Suppressor macrophage (primary cell): ENCODE measurements at regions not wholly inside any gene's neighbourhood (a gene's known extent, or its start where the extent isn't known, plus 50 kb on each side); places are given as distances from the start of the nearest gene placed in this dataset.
A peak's percentile ranks its signal among the peaks of the same experiment; 100 is the strongest.

Experiments used
- DNase-seq, 4 experiments: peaks; one replicate each; pipeline ENCODE4 v3.0.0-alpha.2; 2020 to 2022

GRCh38 chr7:69489533-69489932 is 108.7 kb upstream of the AUTS2 start:
- DNase-seq = no peak

GRCh38 chr7:69498671-69499070 is 99.6 kb upstream of the AUTS2 start:
- no peak for DNase-seq

- DNase-seq = no peak
These were observed 95.9 kb upstream of the AUTS2 start for GRCh38 chr7:69502358-69502757.

GRCh38 chr7:69504733-69505420 is 93.4 kb upstream of the AUTS2 start:
- DNase-seq = no peak

- DNase-seq = no peak
These were observed 89.5 kb upstream of the AUTS2 start for GRCh38 chr7:69508736-69509135.

DNA sequence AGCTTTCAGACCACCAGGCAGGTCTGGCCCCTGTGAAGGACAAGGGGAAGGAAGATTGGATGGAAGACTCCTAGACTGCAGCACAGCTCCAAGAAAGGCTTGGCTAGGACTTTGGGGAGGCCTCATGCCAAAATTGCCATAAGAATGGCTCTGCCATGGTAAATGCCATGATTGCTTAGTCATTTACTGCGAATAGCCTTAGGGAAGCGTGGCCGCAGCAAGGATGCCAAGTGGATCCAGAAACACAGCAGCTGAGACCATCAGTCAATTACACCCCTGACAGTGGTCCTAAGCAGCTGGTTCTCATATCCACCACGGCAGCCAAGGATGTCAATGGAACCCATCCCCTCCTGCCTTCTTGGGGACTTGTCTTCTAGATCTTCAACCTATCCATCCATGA is 88.2 kb upstream of the AUTS2 start:
- DNase-seq = no peak

DNA sequence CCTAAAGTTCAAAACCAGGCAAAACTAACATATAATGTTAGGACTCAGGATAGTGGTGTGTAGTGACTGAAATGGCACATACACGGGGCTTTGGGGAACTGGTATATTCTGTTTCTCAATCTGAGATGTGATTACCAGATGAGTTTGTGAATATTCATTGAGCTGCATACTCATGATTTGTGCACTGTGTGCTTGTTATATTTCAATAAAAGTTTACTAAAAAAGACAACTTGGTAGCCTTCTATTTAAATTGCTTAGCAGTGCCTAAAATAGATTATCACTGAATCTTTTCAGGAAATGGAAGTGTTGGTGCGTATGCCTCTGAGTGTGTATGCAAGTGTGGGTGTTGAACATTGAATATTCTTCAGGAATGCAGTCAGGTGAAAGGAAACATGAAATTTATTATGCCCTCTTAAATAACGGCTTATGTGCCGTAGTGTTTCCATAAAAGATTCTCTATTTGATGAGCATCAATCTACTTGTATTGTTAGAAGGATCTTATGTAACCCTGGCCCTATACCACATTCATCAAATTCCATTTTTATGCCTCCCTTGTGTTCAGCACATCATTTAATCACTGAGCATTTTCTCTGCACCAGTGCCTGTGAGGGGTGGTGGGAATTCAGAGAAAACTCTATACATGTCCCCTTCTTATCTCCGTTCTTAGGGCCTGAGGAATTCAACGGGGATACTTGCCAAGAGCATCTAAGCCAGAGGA is 82.6 kb upstream of the AUTS2 start:
- no peak for DNase-seq

DNA sequence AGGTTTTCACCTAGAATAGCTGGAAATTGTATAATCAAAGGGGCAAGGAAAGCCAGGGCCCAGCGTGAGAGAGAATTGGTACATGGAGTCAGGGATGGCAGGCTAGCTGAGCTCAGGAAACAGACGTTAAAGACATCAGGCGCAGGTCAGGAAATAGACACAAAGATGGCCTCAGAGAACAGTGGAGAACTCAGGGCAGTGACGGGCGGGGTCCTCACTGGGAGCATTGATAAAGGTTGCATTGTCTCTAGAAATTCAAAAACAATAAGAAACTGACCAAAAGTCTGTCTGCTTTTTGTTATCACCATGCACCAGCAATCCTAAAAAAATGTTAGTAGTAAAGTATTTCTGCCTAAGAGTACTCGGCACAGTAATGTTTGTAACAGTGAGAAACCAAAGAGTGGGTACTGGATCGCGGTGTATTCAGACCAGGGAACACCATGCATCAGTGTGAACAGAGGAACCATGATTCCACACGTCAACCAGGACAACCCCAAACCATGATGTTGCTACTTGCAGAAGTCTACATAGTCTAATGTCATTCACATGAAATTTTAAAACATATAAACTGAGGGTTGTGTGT is 81.9 kb upstream of the AUTS2 start:
- DNase-seq = no peak

- no peak for DNase-seq
These were observed 80.1 kb upstream of the AUTS2 start for GRCh38 chr7:69517985-69518704.

DNA sequence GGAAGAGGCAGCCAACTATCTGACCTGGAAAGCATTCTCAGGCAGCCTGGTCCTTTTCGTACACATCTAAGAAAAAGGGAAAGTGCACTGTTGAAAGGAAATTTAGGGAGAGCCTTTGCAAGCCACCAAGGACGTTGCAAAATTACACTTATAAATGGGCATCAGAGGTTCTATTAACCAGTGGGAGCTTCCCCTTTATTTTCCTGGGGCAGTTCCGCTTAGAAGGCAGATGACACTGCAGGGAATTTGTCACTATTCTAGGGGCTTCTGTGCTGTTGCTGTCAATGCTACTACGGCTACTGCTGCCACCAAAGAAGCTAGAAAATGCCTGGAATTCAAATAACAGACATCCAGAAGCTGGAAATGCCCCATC is 79.6 kb upstream of the AUTS2 start:
- peak in 3 of 4 experiments; percentile 21 to 32 (median 30) for DNase-seq

- no peak for DNase-seq
These were observed 71.7 kb upstream of the AUTS2 start for GRCh38 chr7:69526570-69526969.

GRCh38 chr7:69527706-69528105 is 70.6 kb upstream of the AUTS2 start:
- DNase-seq = no peak

GRCh38 chr7:69531050-69531449 is 67.2 kb upstream of the AUTS2 start:
- DNase-seq = no peak

DNA sequence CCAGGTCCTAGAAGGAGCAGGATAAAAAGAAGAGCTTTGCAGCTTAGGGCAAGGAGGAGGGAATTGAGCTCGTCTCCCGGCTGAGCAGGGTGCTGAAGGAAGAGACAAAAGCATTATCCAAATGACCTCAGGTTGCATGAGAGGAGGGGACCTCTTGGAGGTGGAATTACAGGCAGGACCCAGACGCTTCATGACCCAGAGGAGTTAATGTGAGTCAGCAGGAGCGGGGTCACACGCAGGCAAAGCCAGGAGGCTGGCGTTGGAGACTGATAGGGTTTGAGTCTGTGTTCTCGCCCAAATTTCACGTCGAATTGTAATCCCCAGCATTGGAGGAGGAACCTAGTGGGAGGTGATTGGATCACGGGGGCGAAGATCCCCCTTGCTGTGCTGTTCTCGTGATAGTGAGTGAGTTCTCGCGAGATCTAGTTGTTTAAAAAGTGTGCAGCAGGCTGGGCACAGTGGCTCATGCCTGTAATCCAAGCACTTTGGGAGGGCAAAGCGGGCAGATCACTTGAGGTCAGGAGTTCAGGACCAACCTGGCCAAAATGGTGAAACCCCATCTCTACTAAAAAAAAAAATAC is 63.7 kb upstream of the AUTS2 start:
- no peak for DNase-seq

- DNase-seq = no peak
These were observed 60.6 kb upstream of the AUTS2 start for GRCh38 chr7:69537691-69538090.

- no peak for DNase-seq
These were observed 58.7 kb upstream of the AUTS2 start for GRCh38 chr7:69539531-69539930.

- DNase-seq = no peak
These were observed 58.0 kb upstream of the AUTS2 start for GRCh38 chr7:69540287-69540686.

GRCh38 chr7:69541779-69542432 is 56.4 kb upstream of the AUTS2 start:
- DNase-seq = peak in 3 of 4 experiments; percentile 7 to 41 (median 14)

DNA sequence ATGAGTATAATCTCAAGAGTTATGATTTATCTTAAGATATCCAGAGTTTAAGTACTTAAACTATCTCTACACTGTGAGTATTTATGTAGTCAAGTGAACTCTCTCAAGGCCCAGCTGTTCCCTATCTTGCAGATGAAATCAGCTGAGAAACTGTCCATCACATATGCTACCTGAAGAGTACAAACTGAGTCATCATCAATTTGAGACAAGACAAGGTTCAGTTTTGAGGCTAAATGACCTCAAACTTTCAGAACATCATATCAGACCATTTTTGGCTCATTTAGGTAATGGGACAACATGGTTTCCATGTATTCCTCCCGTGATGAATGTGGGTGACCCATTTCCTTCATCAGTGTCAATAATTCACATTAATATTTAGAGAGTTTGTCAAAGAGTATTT is 53.1 kb upstream of the AUTS2 start:
- no peak for DNase-seq
